Suprapubic skin (tissue), 4 donors: ENCODE measurements at regions not wholly inside any gene's neighbourhood (a gene's known extent, or its start where the extent isn't known, plus 50 kb on each side); places are given as distances from the start of the nearest gene placed in this dataset.

ENCODE experiments used
- DNase-seq, 2 donors: peaks; one replicate each; pipeline ENCODE4 v3.0.0-alpha.2; 2019; ENCODE audit warnings: low spot score in 2 of 2
- H3K27ac ChIP-seq: fragments of 200-600 bp; sonication (generic); one replicate; pipeline ENCODE4 v1.5.1; 2019
- H3K27me3 ChIP-seq: fragments of 200-600 bp; sonication (generic); one replicate; pipeline ENCODE4 v1.5.1; 2019
- H3K36me3 ChIP-seq: fragments of 200-600 bp; sonication (generic); one replicate; pipeline ENCODE4 v1.5.1; 2019
- H3K4me1 ChIP-seq: fragments of 200-600 bp; sonication (generic); one replicate; pipeline ENCODE4 v1.5.1; 2019
- H3K4me3 ChIP-seq: fragments of 200-600 bp; sonication (generic); one replicate; pipeline ENCODE4 v1.5.1; 2019; ENCODE audit warnings: mild to moderate bottlenecking
- H3K9me3 ChIP-seq: fragments of 200-600 bp; sonication (generic); one replicate; pipeline ENCODE4 v1.5.1; 2019
- EP300 ChIP-seq: sonication (generic); formaldehyde crosslinking; IDR thresholded peaks from one replicate; pipeline ENCODE4 v1.6.1; 2017; ENCODE audit warnings: antibody characterized with exemption
- POLR2A ChIP-seq, 2 donors: fragments of 450-650 bp; IDR thresholded peaks; one replicate each; pipeline ENCODE4 v1.6.1; 2017; ENCODE audit warnings: antibody characterized with exemption in 2 of 2, mild to moderate bottlenecking in 2 of 2, moderate library complexity in 2 of 2
- POLR2AphosphoS5 ChIP-seq, 3 donors: sonication (generic); formaldehyde crosslinking; IDR thresholded peaks; one replicate each; pipeline ENCODE4 v1.6.1; 2017; ENCODE audit warnings: antibody characterized with exemption in 3 of 3
- WGBS: methylation state at CpG from one replicate; pipeline ENCODE4 v1.1.5; 2018; 5-methylcytosine and 5-hydroxymethylcytosine counted together
- TF ChIP-seq, protein P1 (sequence below), 2 donors: fragments of 200-600 bp in 1 of 2; fragments of 450-650 bp in 1 of 2; sonication (generic) in 1 of 2; IDR thresholded peaks; one replicate each; pipeline ENCODE4 v1.5.1; 2016 to 2019; ENCODE audit warnings: antibody characterized with exemption in 2 of 2, mild to moderate bottlenecking in 1 of 2, moderate library complexity in 1 of 2

DNA sequence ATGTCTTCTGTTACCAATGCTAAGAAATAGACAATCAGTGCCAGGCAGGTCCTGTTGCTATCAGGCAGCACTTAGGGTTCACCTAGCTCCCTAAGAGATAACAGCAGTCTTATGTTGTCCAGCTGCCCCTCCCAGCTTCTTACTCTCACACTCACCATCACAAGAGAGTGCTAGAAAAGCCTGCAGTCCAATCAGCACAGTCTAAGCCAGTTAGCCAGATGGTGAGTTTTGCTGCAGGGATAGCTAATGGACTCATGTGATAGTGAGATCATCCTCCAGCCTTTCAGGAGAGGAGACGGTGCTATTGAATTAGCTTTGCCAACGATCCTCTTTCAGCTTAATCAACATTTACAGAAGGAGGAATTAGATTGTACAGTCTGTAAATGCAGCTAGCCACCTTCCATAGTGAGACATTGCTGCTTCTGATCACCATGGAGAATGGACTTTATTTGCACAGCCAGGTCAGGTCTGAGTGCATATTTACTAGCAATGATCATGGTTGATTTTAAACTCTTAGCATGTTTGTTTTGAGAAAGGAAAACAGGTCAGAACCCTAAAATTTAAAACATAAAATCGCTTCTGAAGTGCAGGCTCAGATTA, 438.3 kb downstream of the CENPC start:
- H3K27ac ChIP-seq = no peak overlapping the region
- WGBS = 65% methylated on average over 3 of the region's 3 CpGs
- DNase-seq = no peak
- peaks cover 5% of the 10 kb centered on the region for H3K4me1 ChIP-seq
- H3K36me3 ChIP-seq = no peaks in the 10 kb centered on the region
- H3K9me3 ChIP-seq = no peaks in the 10 kb centered on the region
- TF ChIP-seq, protein P1, sequence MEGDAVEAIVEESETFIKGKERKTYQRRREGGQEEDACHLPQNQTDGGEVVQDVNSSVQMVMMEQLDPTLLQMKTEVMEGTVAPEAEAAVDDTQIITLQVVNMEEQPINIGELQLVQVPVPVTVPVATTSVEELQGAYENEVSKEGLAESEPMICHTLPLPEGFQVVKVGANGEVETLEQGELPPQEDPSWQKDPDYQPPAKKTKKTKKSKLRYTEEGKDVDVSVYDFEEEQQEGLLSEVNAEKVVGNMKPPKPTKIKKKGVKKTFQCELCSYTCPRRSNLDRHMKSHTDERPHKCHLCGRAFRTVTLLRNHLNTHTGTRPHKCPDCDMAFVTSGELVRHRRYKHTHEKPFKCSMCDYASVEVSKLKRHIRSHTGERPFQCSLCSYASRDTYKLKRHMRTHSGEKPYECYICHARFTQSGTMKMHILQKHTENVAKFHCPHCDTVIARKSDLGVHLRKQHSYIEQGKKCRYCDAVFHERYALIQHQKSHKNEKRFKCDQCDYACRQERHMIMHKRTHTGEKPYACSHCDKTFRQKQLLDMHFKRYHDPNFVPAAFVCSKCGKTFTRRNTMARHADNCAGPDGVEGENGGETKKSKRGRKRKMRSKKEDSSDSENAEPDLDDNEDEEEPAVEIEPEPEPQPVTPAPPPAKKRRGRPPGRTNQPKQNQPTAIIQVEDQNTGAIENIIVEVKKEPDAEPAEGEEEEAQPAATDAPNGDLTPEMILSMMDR (IDR thresholded peaks at IDR 0.05) = no peak
- TF ChIP-seq POLR2AphosphoS5 (IDR thresholded peaks at IDR 0.05) (no peak), EP300 (no peak), POLR2A (IDR thresholded peaks at IDR 0.05) (no peak)
- H3K27me3 ChIP-seq = no peaks in the 10 kb centered on the region
- no peak overlapping the region for H3K4me3 ChIP-seq

DNA sequence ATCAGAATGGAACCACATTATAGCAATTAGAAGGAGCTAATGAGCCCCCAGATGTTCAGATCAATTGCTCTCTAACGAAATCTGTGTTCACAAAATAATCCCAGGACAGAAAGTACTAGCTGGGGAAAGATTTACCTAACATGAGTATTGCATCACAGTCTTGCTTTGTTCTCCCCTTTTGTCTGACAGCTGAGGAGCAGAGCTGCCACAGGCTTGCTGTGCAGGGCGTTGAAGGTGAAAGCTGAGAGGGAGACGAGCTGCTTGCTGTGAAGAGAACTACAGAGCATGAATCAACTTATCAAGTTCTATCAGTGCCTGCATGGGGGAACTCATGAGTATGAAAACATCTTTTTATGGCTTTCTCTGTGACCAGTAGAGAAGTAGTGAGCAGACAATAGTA, 441.2 kb downstream of the CENPC start:
- WGBS = 53% methylated on average over 3 of the region's 3 CpGs
- no peak for TF ChIP-seq POLR2AphosphoS5 (IDR thresholded peaks at IDR 0.05)
- TF ChIP-seq, protein P1 (IDR thresholded peaks at IDR 0.05) = no peak
- DNase-seq = no peak

DNA sequence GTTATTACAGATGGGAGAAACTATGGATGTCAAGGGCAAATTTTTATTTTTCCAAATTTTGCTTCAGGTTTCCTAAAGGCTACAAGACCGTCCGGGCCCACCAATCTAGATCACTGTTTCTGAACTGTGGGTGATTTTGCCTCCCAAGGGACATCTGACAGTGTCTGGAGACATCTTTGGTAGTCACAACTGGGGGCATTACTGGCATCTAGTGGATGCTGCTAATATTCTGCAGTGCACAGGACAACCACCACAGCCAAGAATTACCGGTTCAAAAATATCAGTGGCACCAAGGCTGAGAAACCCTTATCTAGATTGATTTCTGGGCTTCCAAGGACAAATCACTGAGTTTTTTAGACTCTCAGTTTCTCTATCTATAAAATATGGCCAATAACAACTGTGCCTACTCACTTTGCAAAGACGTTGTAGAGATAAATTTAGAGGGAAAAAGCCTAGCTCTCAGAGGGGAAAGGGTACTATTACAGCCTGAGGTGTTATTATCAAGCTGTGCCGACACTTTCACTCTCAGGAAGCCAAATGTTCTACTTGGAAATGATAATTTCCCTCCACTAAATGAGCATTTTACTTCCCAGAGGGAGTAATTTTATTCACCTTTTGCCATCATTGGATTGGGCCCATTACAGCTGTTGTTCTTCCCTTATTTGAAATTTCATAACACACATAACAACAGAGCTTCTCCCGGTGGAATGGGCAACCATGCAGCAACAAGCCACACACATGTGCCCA, 442.1 kb downstream of the CENPC start:
- H3K9me3 ChIP-seq = no peaks in the 10 kb centered on the region
- H3K27me3 ChIP-seq = no peaks in the 10 kb centered on the region
- DNase-seq = no peak
- H3K36me3 ChIP-seq = no peaks in the 10 kb centered on the region
- no peak for TF ChIP-seq POLR2AphosphoS5 (IDR thresholded peaks at IDR 0.05)
- no peak for TF ChIP-seq EP300
- TF ChIP-seq POLR2A (IDR thresholded peaks at IDR 0.05) = no peak
- TF ChIP-seq, protein P1 (IDR thresholded peaks at IDR 0.05) = no peak
- no peak overlapping the region for H3K4me3 ChIP-seq
- WGBS = 66% methylated on average over 6 of the region's 6 CpGs
- H3K27ac ChIP-seq = peak overlapping the region; percentile 58
- peaks cover 5% of the 10 kb centered on the region for H3K4me1 ChIP-seq

More for the DNA sequence above, 441.2 kb downstream of the CENPC start:
- Histone ChIP-seq H3K27me3 (no peaks in the 10 kb centered on the region), H3K36me3 (no peaks in the 10 kb centered on the region), H3K4me3 (no peak overlapping the region), H3K27ac (peak overlapping the region; percentile 49), H3K9me3 (no peaks in the 10 kb centered on the region), H3K4me1 (peaks cover 5% of the 10 kb centered on the region)

DNA sequence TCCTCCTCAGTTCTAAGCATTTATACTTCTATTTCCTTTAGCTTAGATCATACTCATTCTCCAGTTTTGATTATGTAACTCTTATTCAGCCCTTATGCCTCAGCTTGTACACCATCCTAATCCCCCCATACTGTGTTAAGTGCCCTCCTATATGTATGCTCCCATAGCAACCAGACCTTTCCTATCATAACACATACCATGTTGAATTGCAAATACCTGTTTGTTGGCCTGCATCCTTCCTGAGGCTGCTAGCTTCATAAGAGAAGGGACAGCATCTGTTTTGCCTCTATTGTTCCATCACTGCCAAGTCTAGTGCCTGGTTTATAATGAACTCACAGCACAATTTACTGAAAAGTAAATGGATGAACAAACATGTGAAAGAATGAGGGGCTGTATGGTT, 443.7 kb downstream of the CENPC start:
- H3K27ac ChIP-seq = no peak overlapping the region
- no peaks in the 10 kb centered on the region for H3K36me3 ChIP-seq
- H3K27me3 ChIP-seq = no peaks in the 10 kb centered on the region
- H3K4me1 ChIP-seq = peaks cover 5% of the 10 kb centered on the region
- no peak for DNase-seq
- H3K9me3 ChIP-seq = no peaks in the 10 kb centered on the region
- TF ChIP-seq EP300 (no peak), POLR2AphosphoS5 (IDR thresholded peaks at IDR 0.05) (no peak), POLR2A (IDR thresholded peaks at IDR 0.05) (no peak)
- TF ChIP-seq, protein P1 (IDR thresholded peaks at IDR 0.05) = no peak
- H3K4me3 ChIP-seq = no peak overlapping the region

DNA sequence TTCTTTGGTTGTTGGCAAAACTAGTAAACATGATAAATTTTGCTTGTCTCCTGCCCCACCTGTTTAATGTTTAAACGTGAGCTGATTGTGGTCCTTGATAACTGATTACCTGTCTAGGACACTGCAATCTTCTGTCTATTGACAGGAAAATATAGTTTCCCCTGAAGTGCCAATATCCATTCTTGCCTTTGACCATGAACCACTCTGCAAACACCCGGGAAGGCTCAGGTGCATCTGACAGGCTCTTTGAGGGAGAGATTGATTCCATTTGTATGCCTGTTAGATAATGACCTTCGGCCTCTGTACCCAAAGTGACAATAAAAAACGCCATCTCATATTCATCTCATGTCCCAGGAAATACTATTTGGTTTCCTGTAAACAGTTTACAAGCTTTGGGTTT, 453.0 kb downstream of the CENPC start:
- H3K4me1 ChIP-seq = no peaks in the 10 kb centered on the region
- no peak overlapping the region for H3K27ac ChIP-seq
- no peaks in the 10 kb centered on the region for H3K36me3 ChIP-seq
- H3K9me3 ChIP-seq = no peaks in the 10 kb centered on the region
- H3K27me3 ChIP-seq = no peaks in the 10 kb centered on the region
- no peak for TF ChIP-seq POLR2A (IDR thresholded peaks at IDR 0.05)
- no peak for TF ChIP-seq POLR2AphosphoS5 (IDR thresholded peaks at IDR 0.05)
- no peak for TF ChIP-seq EP300
- TF ChIP-seq, protein P1 (IDR thresholded peaks at IDR 0.05) = no peak
- no peak overlapping the region for H3K4me3 ChIP-seq
- no peak for DNase-seq
- WGBS = 48% methylated on average over 4 of the region's 4 CpGs
